ENCODE measurements at regions not wholly inside any gene's neighbourhood (a gene's known extent, or its start where the extent isn't known, plus 50 kb on each side); places are given as distances from the start of the nearest gene placed in this dataset.

- TF ChIP-seq ZNF407 (IDR thresholded peaks at IDR 0.05; ENCODE audit: low read depth) (no peak), CHD2 (IDR thresholded peaks at IDR 0.05; ENCODE audit: low read depth, low read length) (no peak)
Measured at GRCh38 chr4:54586320-54586955, 71.3 kb upstream of the KIT start (continued).
